ENCODE measurements at regions not wholly inside any gene's neighbourhood (a gene's known extent, or its start where the extent isn't known, plus 50 kb on each side); places are given as distances from the start of the nearest gene placed in this dataset.

DNA sequence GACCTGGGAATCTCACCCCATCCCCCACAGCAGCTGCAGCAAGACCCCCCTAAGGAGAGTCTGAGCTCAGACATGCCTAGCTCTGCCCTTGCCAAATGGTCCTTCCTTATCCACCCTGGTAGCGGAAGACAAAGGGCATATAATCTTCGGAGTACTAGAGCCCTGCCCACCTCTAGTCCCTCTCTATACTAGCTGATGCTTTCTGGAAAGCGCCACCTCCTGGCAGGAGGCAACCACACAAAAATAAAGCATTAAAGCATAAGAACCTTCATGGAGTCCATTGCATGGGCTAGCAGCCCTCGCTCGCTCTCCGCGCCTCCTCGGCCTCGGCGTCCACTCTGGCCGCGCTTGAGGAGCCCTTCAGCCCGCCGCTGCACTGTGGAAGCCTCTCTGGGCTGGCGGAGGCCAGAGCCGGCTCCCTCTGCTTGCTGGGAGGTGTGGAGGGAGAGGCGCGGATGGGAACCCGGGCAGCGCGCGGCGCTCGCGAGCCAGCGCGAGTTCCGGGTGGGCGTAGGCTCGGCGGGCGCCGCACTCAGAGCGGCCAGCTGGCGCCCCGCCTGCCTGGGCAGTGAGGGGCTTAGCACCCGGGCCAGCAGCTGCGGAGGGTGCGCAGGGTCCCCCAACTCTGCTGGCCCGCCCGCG lies 941.2 kb downstream of the SUCLG1 start:
- no peak for DNase-seq

- no peak for DNase-seq
Measured at GRCh38 chr2:83516503-83516902, 942.6 kb downstream of the SUCLG1 start.

DNA sequence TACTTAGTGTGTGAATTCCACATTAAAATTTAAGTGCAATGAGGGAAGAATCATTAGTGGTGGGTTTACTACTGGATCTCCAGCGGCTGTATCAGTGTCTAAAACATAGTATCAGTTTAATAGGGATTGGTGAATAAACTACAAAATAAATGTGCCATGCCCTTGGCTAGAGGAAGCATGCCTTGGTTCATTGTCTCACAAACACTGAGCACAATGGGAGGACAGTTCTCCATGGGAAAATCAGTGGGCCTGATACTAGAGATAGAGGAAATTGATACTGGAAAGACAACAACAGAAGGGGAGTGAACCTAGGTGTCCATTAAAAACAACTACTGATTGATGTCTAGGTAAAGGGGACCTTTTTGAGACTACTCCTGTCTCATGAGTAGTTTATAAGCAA lies 971.6 kb downstream of the SUCLG1 start:
- DNase-seq: no peak

- no peak for DNase-seq
Measured at GRCh38 chr2:83481436-83481835, 977.6 kb downstream of the SUCLG1 start.

DNA sequence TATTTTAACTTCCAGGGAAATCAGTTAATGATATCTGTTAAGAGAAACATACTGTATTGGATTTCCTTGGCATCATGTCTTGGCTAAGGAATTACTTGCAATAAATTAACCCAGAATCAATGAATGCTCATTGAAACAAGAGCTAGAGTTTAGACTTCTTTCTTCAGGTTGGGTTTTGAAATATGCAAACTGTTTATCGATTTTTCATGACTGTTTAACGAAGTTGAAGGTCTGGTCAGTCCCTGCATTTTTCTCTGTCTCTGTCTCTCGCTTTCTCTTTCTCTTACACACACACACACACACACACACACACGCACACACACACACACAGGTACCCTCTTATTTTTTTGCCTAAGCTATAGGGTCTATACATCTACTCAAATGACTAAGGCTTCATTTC lies 981.0 kb downstream of the SUCLG1 start:
- no peak for DNase-seq

DNA sequence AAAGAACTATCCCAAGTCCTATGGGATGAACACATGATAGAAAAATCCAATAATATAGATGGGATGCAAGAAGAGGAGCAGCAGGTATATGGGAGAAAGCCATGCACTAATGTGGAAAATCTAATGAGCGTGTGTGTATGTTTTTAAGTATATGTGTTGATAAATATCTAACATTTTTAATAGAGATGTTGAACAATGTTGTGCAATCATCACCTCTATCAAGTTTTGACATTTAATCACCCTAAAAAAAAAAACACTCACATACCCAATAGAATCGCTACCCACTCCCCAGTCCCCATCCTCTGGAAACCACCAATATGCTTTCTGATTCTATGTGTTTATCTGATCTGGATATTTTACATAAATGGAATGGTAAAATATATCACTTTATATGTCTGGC lies 983.7 kb downstream of the SUCLG1 start:
- DNase-seq: no peak

DNA sequence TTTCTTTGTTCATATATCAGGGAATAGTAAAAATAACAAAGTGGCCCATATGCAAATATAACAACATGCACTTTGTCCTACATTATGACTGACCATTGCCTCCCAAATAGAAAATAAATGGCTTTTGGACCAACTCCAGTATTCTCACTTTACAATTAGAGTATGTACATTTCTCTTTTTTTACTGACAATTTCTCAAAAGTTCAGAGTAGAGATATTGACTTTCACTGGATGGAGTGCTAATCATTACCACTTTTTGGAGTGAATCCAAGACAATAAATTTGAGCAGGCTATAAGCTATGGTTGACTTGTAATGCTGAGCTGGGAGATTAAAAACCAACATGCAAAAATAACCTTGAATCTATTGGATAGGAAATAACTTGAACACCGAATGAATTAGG lies 987.4 kb downstream of the SUCLG1 start:
- DNase-seq: no peak

GRCh38 chr2:83470928-83471327 lies 988.2 kb downstream of the SUCLG1 start:
- DNase-seq: no peak

- no peak for DNase-seq
Measured at GRCh38 chr2:83464444-83464843, 994.6 kb downstream of the SUCLG1 start.

- no peak for DNase-seq
Measured at GRCh38 chr2:83462881-83463280, 996.2 kb downstream of the SUCLG1 start.

DNA sequence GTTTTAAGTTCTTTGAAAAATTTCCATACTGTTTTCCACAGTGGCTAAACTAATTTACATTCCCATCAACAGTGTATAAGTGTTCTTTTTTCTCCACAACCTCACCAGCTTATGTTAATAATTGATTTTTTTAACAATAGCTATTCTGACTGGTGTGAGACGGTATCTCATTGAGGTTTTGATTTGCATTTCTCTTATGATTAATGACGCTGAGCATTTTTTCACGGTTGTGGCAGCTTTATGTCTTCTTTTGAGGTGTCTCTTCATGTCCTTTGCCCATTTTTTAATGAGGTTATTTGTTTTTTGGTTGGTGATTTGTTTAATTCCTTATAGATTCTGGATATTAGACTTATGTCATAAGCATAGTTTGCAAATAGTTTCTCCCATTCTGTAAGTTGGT lies 997.9 kb downstream of the SUCLG1 start:
- no peak for DNase-seq

- no peak for DNase-seq
Measured at GRCh38 chr2:83459456-83459855, 999.6 kb downstream of the SUCLG1 start.

DNA sequence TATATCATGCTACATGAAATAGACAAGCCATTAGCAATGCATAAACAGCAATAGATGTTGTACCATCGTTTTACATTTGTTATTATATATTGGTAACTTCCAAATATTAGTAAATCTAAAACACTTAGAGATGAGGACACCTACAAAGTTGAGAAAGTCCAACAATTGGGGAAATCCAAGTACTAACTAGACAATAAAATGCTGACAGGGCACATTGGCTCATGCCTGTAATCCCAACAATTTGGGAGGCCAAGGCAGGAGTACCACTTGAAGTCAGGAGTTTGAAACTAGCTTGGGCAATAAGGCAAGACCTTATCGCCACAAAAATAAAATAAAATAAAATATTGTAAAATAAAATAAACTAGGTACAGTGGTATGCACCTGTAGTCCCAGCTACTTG lies 1023.1 kb downstream of the SUCLG1 start:
- DNase-seq: no peak

DNA sequence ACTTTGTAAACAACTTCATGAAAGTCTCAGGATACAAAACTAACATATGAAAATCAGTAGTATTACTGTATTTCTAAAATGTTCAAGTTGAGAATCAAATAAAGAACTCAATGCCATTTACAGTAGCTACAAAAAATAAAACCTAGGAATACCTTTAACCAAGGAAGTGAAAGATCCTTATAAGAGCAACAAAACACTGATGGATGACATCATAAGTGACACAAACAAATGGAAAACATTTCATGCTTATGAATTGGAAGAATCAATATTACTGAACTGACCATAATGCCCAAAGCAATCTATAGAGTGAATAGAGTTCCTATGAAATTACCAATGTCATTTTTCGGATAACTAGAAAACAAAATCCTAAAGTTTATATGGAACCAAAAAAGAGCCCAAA lies 1038.1 kb downstream of the SUCLG1 start:
- no peak for DNase-seq

DNA sequence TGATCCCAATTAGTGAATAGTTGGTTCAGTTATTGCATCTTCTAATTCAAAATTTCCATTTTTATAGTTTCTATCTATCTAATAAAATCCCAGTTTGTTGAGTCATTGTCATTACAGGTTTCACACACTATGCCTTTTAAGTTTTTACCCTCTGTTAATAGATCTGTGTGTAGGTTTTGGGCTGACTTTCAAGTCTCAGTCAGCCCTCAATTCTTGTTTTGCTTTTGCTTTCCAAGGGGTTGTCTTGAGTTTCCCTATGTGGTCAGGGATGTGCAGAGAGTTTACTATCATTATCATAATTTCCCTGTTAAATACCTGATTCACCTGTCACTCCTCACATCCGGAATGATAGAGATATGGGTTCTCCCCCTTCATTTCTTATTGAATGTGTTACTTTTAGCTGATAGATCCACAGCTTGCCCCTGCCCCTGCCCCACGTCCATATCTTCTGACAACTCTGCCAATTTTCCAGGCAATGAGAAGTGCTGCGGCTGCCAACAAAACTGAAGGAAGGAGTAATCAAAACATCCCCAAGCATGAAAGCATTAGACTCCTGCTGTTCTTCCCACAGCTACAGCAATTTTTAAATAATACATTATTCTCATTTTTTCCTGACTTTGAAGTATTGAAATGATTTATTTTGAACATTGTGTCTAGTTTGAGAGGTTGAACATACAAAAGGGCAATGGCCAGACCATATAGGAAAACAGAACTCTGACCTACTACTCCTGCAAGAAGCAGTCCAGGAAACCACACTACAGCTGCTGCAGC lies 1064.8 kb downstream of the SUCLG1 start:
- no peak for DNase-seq

- DNase-seq: peak; percentile 3
Measured at GRCh38 chr2:83388804-83389203, 1070.3 kb downstream of the SUCLG1 start.

- no peak for DNase-seq
Measured at GRCh38 chr2:83386549-83386948, 1072.5 kb downstream of the SUCLG1 start.

GRCh38 chr2:83378921-83379320 lies 1080.2 kb downstream of the SUCLG1 start:
- DNase-seq: no peak

DNA sequence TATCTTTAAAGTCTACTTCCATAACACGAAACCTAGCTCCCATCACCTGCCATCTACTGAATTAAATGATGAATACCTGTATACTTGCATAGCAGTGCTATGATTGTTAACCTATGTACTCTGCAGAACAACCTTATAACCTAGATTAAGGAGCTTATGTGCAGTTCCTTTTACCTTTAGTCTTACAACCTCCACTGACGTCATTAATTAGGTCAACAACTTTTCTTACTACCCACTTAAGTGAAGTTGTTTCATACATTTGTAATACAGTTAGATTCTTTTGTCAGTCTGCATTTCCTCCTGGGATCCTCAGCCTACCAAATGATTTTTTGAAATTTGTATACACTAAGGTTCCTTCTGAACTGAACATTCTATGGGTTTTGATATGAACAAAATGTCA lies 1082.3 kb downstream of the SUCLG1 start:
- DNase-seq: no peak

- no peak for DNase-seq
Measured at GRCh38 chr2:83370419-83370762, 1088.7 kb downstream of the SUCLG1 start.

GRCh38 chr2:83369601-83370418 lies 1089.3 kb downstream of the SUCLG1 start:
- no peak for DNase-seq

GRCh38 chr2:83368916-83369315 lies 1090.2 kb downstream of the SUCLG1 start:
- no peak for DNase-seq

- no peak for DNase-seq
Measured at GRCh38 chr2:83368461-83368860, 1090.6 kb downstream of the SUCLG1 start.

GRCh38 chr2:83365476-83365875 lies 1093.6 kb downstream of the SUCLG1 start:
- no peak for DNase-seq

All from KG1 (cell line).